Stomach (tissue), 8 donors: ENCODE measurements at regions not wholly inside any gene's neighbourhood (a gene's known extent, or its start where the extent isn't known, plus 50 kb on each side); places are given as distances from the start of the nearest gene placed in this dataset.

Experiments
- DNase-seq, 2 donors: peaks; one replicate each; pipeline versions ENCODE4 v3.0.0 to v3.0.0-alpha.2; 2013 to 2019
- H3K27ac ChIP-seq, 5 donors: fragments of 200-600 bp in 4 of 5; sonication (generic) in 4 of 5; one replicate each; pipeline ENCODE4 v1.5.1; 2013 to 2019; ENCODE audit warnings: mild to moderate bottlenecking in 1 of 5, moderate library complexity in 1 of 5
- H3K27me3 ChIP-seq, 3 donors: fragments of 200-600 bp; sonication (generic); one replicate each; pipeline ENCODE4 v1.5.1; 2017 to 2019; ENCODE audit warnings: mixed run types in 1 of 3
- H3K36me3 ChIP-seq, 4 donors: fragments of 200-600 bp; sonication (generic); 1 replicate in 3 of 4; 2 replicates in 1 of 4; pipeline ENCODE4 v1.5.1; 2016 to 2019
- H3K4me1 ChIP-seq, 4 donors: fragments of 200-600 bp; sonication (generic); one replicate each; pipeline ENCODE4 v1.5.1; 2016 to 2019
- H3K4me3 ChIP-seq, 4 donors: fragments of 200-600 bp; sonication (generic) in 3 of 4; one replicate each; pipeline ENCODE4 v1.5.1; 2016 to 2019; ENCODE audit warnings: mild to moderate bottlenecking in 1 of 4
- H3K9me3 ChIP-seq, 4 donors: fragments of 200-600 bp; sonication (generic); one replicate each; pipeline ENCODE4 v1.5.1; 2016 to 2019
- CTCF ChIP-seq, 7 experiments: fragments of 450-650 bp in 4 of 7; fragments of 200-600 bp in 3 of 7; sonication (generic) in 3 of 7; IDR thresholded peaks; one replicate each; pipeline ENCODE4 v1.5.1; 2016 to 2019; ENCODE audit warnings: antibody characterized with exemption in 7 of 7, control low read depth in 2 of 7, mild to moderate bottlenecking in 1 of 7
- EP300 ChIP-seq: sonication (generic); formaldehyde crosslinking; IDR thresholded peaks from one replicate; pipeline ENCODE4 v1.6.1; 2017; ENCODE audit warnings: antibody characterized with exemption
- POLR2A ChIP-seq, 4 donors: fragments of 450-650 bp; IDR thresholded peaks; one replicate each; pipeline ENCODE4 v1.6.1; 2016; ENCODE audit warnings: antibody characterized with exemption in 4 of 4, control low read depth in 2 of 4, mild to moderate bottlenecking in 1 of 4, moderate library complexity in 1 of 4
- POLR2AphosphoS5 ChIP-seq, 3 donors: sonication (generic); formaldehyde crosslinking; IDR thresholded peaks; one replicate each; pipeline ENCODE4 v1.6.1; 2016; ENCODE audit warnings: antibody characterized with exemption in 3 of 3
- WGBS, 5 donors: extraction: QIAGEN DNeasy Blood & Tissue Kit in 3 of 5; methylation state at CpG; one replicate each; pipeline versions ENCODE4 v1.1.5 to v1.1.7; 2013 to 2018; 5-methylcytosine and 5-hydroxymethylcytosine counted together
- intact Hi-C: fragments of 100-400 bp; cut with DNase I; formaldehyde crosslinking; loops from one replicate; pipeline ENCODE4 v1.15.1; 2023; ENCODE audit warnings: low total_unique reads
- donor health status: healthy with polysubstance abuse.
- donor health status: Bipolar disorder and iron deficiency.
- donor health status: healthy.

DNA sequence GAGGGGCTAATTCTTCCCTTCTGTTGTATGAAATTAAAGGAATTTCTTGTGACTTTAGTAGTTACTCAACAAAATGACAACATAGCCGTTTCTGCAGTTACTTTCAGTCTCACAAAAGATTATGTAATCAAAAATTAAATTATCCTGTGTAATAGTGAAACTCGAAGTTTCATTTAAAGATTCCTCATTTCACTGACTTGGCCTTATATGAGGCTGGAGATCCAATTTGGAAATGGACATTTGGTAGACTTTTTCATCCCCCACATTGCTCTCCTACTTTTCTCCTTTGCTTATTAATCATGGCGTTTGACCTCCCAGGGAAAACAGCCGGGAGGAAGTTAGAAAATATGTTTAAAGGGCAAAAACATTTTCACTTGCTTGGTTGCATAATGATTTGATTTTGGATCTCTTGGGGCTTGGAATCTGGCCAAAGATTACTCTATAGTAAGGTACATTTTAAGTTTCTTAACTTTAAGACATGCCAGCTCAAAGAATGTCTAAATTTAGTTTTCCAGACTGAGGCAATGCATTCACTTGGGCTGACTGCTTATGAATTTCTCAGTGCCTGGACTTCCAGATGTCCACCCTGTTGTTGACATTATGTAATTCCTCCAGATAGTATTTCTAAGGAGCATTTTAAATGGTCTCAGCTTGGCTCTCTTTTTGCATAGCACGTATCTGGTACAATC lies 1364.9 kb upstream of the MIR17HG start:
- no peak for DNase-seq
- 35 to 54% (median 46%) methylated on average over 5 of the region's 5 CpGs for WGBS, 5 donors
- Histone ChIP-seq H3K4me1 (no peaks in the 10 kb centered on the region), H3K27ac (no peak overlapping the region), H3K27me3 (no peaks in the 10 kb centered on the region), H3K4me3 (no peak overlapping the region), H3K36me3 (no peaks in the 10 kb centered on the region), H3K9me3 (no peaks in the 10 kb centered on the region)
- TF ChIP-seq POLR2A (IDR thresholded peaks at IDR 0.05) (no peak), EP300 (no peak), CTCF (IDR thresholded peaks at IDR 0.05) (no peak), POLR2AphosphoS5 (IDR thresholded peaks at IDR 0.05) (no peak)
- intact Hi-C loops = no loop called here

GRCh38 chr13:89988206-89988605 lies 1359.3 kb upstream of the MIR17HG start:
- Histone ChIP-seq H3K4me1 (no peaks in the 10 kb centered on the region), H3K4me3 (no peak overlapping the region), H3K9me3 (no peaks in the 10 kb centered on the region), H3K27ac (no peak overlapping the region), H3K36me3 (no peaks in the 10 kb centered on the region), H3K27me3 (no peaks in the 10 kb centered on the region)
- WGBS, 5 donors = 73 to 74% (median 74%) methylated on average over 4 of the region's 4 CpGs
- TF ChIP-seq CTCF (IDR thresholded peaks at IDR 0.05) (no peak), POLR2A (IDR thresholded peaks at IDR 0.05) (no peak), POLR2AphosphoS5 (IDR thresholded peaks at IDR 0.05) (no peak), EP300 (no peak)
- intact Hi-C loops = no loop called here
- DNase-seq = no peak

GRCh38 chr13:90003566-90003965 lies 1343.9 kb upstream of the MIR17HG start:
- no peak overlapping the region for H3K4me3 ChIP-seq
- no peak for DNase-seq
- no peak overlapping the region for H3K27ac ChIP-seq
- peaks cover 0 to 17% (median 6%) of the 10 kb centered on the region in 4 donors for H3K9me3 ChIP-seq
- 87 to 91% (median 89%) methylated on average over 3 of the region's 3 CpGs for WGBS, 5 donors
- no peaks in the 10 kb centered on the region for H3K27me3 ChIP-seq
- H3K4me1 ChIP-seq = no peaks in the 10 kb centered on the region
- no peaks in the 10 kb centered on the region for H3K36me3 ChIP-seq
- intact Hi-C loops = no loop called here
- TF ChIP-seq EP300 = no peak

DNA sequence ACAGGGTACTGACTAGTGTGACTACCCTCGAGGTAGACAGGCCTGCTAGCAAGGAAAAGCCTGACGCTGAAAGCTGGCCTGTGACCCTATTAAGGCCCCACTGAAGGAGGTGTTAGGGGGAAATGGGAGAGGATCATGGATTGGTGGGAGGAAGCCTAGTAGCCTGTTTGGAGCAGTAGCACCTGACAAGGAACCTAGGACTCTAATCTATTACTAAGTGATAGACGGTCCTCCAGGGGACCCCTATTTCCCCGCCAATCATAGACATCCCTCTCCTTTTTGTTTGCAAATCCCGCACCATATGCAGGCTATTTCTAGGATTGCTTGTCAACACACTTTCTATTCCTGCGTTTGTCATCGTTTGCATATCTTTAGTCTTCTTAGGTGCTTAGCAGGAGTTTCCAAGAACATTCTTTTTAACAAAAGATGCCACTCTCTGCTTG lies 1338.8 kb upstream of the MIR17HG start:
- Histone ChIP-seq H3K27me3 (no peaks in the 10 kb centered on the region), H3K27ac (no peak overlapping the region), H3K4me3 (no peak overlapping the region), H3K4me1 (no peaks in the 10 kb centered on the region), H3K9me3 (peaks cover 0 to 5% (median 0%) of the 10 kb centered on the region in 4 donors), H3K36me3 (no peaks in the 10 kb centered on the region)
- intact Hi-C loops = no loop called here
- DNase-seq = no peak
- no peak for TF ChIP-seq POLR2AphosphoS5 (IDR thresholded peaks at IDR 0.05)
- no peak for TF ChIP-seq CTCF (IDR thresholded peaks at IDR 0.05)
- TF ChIP-seq POLR2A (IDR thresholded peaks at IDR 0.05) = no peak
- TF ChIP-seq EP300 = no peak
- WGBS, 5 donors = 62 to 72% (median 63%) methylated on average over 7 of the region's 7 CpGs

- H3K36me3 ChIP-seq = no peaks in the 10 kb centered on the region
- no peaks in the 10 kb centered on the region for H3K4me1 ChIP-seq
- no peak for DNase-seq
- intact Hi-C loops = no loop called here
- TF ChIP-seq EP300 (no peak), CTCF (IDR thresholded peaks at IDR 0.05) (no peak), POLR2AphosphoS5 (IDR thresholded peaks at IDR 0.05) (no peak), POLR2A (IDR thresholded peaks at IDR 0.05) (no peak)
- no peak overlapping the region for H3K4me3 ChIP-seq
- WGBS, 5 donors = 62 to 85% (median 69%) methylated on average over 1 of the region's 1 CpG
- H3K27me3 ChIP-seq = no peaks in the 10 kb centered on the region
- peaks cover 0 to 19% (median 0%) of the 10 kb centered on the region in 4 donors for H3K9me3 ChIP-seq
- H3K27ac ChIP-seq = no peak overlapping the region
Observed at GRCh38 chr13:90014038-90014437, 1333.4 kb upstream of the MIR17HG start.
